Bronchial epithelial cell (primary cell): ENCODE measurements at regions not wholly inside any gene's neighbourhood (a gene's known extent, or its start where the extent isn't known, plus 50 kb on each side); places are given as distances from the start of the nearest gene placed in this dataset.

Source experiments
- DNase-seq: peaks from one replicate; pipeline ENCODE4 v3.0.0-alpha.2; 2010; ENCODE audit warnings: low read depth
- FAIRE-seq: peaks from 2 replicates; lab custom pipeline; 2011; peaks lifted over from hg19 to GRCh38; lab: Jason Lieb, UNC
- H3K27me3 ChIP-seq: 2 replicates; pipeline ENCODE4 v1.5.1; 2011; ENCODE audit warnings: low read length; ENCODE audit not compliant: control insufficient read depth, insufficient read depth
- H3K36me3 ChIP-seq: 2 replicates; pipeline ENCODE4 v1.5.1; 2011; ENCODE audit warnings: low read length; ENCODE audit not compliant: control insufficient read depth, insufficient read depth
- H3K4me3 ChIP-seq: 2 replicates; pipeline ENCODE4 v1.5.1; 2011; ENCODE audit warnings: mild to moderate bottlenecking, low read depth, low read length, control low read depth
- CTCF ChIP-seq: IDR thresholded peaks from 2 replicates; pipeline ENCODE4 v1.5.1; 2011; ENCODE audit warnings: mild to moderate bottlenecking, moderate library complexity, low read length, control low read depth, inconsistent platforms; ENCODE audit not compliant: insufficient read depth, severe bottlenecking

GRCh38 chr7:121510858-121511482, 114.9 kb upstream of the FAM3C start:
- TF ChIP-seq CTCF, result no peak
- Histone ChIP-seq H3K36me3 (no peaks in the 10 kb centered on the region), H3K4me3 (no peak overlapping the region), H3K27me3 (no peaks in the 10 kb centered on the region)
- DNase-seq, result no peak
- FAIRE-seq, result no peak

GRCh38 chr7:121510302-121510701, 114.2 kb upstream of the FAM3C start:
- Histone ChIP-seq H3K36me3 (no peaks in the 10 kb centered on the region), H3K4me3 (no peak overlapping the region), H3K27me3 (no peaks in the 10 kb centered on the region)
- TF ChIP-seq CTCF, result no peak
- no peak for FAIRE-seq
- no peak for DNase-seq

- DNase-seq (no peak), FAIRE-seq (no peak)
- Histone ChIP-seq H3K4me3 (no peak overlapping the region), H3K27me3 (no peaks in the 10 kb centered on the region), H3K36me3 (no peaks in the 10 kb centered on the region)
- no peak for TF ChIP-seq CTCF
Observed at GRCh38 chr7:121505540-121506182, 109.6 kb upstream of the FAM3C start.

GRCh38 chr7:121505021-121505420, 108.9 kb upstream of the FAM3C start:
- H3K27me3 ChIP-seq, result no peaks in the 10 kb centered on the region
- TF ChIP-seq CTCF, result no peak
- DNase-seq (no peak), FAIRE-seq (no peak)
- H3K36me3 ChIP-seq, result no peaks in the 10 kb centered on the region
- H3K4me3 ChIP-seq, result no peak overlapping the region

- Histone ChIP-seq H3K36me3 (no peaks in the 10 kb centered on the region), H3K27me3 (no peaks in the 10 kb centered on the region), H3K4me3 (no peak overlapping the region)
- TF ChIP-seq CTCF, result no peak
- FAIRE-seq (no peak), DNase-seq (peak; percentile 67)
Observed at GRCh38 chr7:121504482-121504881, 108.4 kb upstream of the FAM3C start.

GRCh38 chr7:121503730-121504129, 107.6 kb upstream of the FAM3C start:
- Histone ChIP-seq H3K27me3 (no peaks in the 10 kb centered on the region), H3K4me3 (no peak overlapping the region), H3K36me3 (no peaks in the 10 kb centered on the region)
- TF ChIP-seq CTCF, result no peak
- DNase-seq (no peak), FAIRE-seq (no peak)
